Umbilical cord (tissue), 1 donor: ENCODE measurements at regions not wholly inside any gene's neighbourhood (a gene's known extent, or its start where the extent isn't known, plus 50 kb on each side); places are given as distances from the start of the nearest gene placed in this dataset.

Source experiments
- DNase-seq: peaks from one replicate; pipeline ENCODE4 v3.0.0-alpha.2; 2015; ENCODE audit warnings: low spot score

DNA sequence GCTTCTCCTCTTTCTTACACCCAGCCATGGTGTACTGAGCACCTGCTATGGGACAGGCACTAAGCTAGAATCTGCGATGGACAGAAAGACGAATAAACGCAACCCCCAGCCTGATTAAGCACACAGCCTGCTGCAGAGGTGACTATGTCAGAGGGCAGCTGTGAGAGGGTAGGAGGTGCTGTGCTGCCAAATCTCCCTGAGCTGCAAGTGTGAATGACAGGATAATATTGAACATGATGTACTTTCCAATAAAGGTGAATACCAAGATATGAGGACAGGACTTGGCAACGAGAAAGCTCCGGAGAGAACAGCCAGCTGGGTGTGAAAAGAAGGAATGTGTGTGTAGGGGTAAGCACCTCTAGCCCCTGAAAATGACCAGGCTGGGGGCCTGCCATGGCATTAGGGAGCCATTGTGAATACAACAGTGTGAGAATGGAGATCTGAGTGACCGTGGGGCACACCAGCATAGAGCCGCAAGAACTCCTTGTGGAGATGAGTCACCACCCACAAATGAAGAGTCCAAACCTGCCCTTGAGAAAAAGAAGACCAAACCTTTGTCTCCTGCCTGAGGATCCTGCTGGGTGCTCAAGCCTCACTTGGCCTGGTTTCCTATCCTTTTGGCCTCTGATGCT is 83.0 kb upstream of the ATF3 start:
- no peak for DNase-seq

DNA sequence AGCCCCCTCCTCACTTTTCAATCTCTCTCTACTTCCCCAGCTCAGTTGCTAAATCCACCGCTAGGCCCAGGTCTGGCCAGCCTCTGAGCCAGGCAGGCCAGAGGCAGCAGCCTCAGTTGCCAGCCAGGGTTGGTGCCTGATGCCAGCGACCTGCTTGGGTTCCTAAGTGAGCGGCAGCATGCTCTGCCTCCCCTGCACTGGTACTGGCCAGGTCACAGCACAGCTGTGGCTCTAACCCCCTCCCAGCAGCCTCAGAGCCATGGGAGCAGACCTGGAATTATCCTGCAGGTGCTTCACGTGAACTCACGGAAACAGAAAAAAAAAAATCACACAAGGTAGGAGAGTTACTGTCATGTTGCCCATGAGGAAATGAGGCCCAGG is 82.5 kb upstream of the ATF3 start:
- no peak for DNase-seq

DNA sequence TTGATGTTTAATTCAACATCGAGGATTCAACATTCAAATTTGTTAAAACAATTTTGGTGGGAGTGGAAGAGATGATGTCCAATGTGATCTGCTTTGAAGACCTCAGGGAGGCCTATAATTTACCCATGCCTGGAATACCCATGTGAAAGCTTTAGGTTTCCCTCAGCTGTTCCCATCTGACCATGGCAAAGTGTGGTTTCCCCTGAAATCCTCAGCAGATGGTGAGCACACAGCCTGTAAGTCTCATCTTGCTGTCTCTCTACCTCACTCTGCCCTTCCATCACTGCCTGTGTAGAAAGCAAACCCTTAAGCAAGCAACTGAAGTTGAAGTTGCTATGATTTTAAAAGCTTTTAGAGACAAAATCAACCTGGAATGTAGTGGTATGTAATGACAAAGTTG is 80.1 kb upstream of the ATF3 start:
- DNase-seq: no peak

DNA sequence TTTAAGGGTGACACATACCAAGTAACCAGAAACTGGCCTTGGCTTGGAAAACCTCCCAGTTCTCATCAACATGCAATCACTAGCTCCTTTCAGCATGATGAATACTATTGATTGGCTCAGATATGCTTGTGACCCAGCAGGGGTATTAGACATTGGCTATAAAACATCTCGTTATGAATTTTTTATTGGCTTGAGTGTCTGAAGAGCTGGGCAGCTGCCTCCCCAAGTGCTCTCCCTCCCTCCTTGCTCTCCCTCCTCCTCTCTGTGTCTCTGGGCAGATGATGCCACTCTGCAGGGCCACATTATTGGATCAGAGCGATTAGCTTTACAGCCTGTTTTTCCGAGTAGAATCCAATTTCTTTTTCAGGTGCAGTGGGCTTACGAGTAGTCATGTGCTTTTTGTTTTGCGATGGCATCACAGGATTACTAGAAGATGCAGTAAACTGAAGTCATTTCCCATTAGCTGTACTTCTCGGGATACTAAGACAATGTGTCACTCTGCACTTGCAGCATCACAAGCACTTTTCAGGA is 79.3 kb upstream of the ATF3 start:
- DNase-seq: no peak

DNA sequence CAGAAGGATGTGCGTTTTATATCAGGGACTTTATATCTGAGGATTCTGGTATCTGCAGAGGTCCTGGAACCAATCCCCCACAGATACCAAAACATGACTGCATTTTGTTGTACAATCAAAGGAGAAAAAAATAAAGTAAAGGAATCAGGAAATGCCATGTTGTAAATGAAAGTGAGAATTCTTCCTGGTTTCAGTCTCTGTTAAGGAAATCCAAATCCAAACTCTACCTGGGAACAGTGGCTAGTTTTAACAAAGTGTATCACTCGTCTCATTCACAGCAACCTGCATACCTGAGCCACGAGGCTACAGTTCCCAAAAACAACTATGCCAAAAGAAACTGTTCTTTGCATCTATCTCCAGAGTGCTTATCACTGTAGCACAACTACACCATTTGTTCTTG is 77.3 kb upstream of the ATF3 start:
- no peak for DNase-seq

DNA sequence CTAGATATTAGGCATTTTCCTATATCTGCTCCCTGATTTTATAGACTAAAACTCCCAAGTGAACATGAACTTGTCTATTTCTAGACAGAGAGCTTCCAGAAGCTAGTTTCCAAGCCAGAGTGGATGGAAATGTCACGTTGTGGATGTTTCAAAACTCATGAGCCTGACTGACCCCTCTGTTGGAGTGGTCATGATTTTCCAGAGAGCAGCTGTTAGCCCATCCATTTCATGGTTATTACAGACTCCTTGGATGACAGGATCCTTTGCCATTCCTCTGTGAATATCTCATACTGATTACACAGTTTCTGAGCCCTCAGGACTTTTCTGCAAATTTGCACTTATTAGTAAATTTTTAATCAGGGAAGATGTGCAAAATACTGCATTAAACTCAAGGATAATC is 76.8 kb upstream of the ATF3 start:
- no peak for DNase-seq

DNA sequence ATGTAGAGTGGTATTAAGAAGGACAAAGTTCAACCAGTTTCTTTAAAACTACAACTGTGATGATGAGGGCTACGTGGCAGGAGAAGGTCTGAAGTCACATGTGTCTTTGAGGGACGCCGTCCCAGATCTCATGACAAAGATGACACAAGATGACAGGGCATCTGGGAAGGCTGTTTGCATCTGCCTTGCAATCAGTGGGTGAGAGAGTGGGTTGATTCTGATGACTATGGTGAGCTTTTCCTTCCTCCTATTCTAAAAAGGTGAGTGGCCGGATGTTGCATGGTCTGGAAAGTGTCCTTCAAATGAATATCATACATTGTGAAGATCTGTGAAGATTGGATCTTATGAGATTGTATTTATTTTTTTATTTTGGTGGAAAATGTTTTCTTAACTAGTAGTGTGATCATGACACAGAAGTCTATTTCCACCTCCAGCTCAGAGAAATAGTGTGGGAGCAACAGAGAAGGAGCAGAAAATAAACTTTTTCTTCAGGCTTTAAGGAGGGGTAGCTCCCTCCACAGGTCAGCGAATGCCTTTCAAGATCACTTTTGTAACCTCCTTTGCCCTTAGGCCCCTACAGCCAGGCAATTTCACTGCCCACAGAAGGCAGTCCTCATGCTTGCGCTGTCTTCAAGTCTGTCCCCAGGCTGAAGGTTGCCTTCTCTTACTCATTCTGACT is 76.0 kb upstream of the ATF3 start:
- no peak for DNase-seq

DNA sequence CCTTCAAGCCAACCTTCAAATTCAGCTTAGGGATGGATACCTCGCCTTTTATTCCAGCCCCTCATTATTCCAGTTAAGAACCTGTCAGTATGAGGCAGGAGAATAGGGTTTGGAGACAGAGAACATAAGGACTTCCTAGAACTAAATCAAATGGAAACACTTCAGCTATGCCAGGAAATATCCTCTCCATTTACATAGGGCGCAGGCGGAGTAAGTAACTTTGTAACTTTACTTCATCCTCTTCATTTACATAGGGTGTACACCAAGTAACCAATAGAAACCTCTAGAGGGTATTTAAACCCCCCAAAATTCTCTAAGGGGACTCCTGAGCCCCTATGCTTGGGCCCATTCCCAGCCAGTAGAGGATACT is 75.4 kb upstream of the ATF3 start:
- DNase-seq: no peak

DNA sequence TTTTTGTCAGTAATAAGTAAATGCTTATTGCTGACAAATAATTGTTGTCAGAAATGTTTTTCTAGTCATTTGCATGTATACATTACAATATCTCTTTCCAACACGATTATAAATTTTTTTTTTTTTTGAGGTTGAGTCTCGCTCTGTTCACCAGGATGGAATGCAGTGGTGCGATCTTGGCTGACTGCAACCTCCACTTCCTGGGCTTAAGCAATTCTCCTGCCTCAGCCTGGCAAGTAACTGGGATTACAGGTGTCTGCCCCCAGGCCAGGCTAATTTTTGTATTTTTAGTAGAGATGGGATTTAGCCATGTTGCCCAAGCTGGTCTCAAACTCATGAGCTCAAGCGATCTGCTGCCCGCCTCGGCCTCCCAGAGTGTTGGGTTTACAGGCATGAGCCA is 72.0 kb upstream of the ATF3 start:
- DNase-seq: no peak

DNA sequence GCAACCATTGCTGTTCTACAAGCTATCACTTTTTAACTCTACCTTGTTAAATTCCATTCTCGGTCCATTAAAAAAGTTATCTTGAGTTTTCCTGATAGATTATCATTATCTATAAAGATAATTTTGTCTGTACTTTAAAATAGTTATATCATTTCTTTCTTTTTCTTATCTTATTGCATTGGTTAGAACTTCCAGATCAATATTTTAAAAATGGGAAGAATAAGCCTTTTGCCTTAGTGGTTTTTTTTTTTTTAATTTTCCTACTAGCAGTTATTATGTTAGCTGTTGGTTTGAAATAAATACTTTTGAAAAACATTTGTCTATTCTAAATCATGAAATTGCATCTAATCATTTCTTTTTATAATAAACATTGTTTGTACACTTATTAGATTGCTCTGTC is 71.0 kb upstream of the ATF3 start:
- no peak for DNase-seq

DNA sequence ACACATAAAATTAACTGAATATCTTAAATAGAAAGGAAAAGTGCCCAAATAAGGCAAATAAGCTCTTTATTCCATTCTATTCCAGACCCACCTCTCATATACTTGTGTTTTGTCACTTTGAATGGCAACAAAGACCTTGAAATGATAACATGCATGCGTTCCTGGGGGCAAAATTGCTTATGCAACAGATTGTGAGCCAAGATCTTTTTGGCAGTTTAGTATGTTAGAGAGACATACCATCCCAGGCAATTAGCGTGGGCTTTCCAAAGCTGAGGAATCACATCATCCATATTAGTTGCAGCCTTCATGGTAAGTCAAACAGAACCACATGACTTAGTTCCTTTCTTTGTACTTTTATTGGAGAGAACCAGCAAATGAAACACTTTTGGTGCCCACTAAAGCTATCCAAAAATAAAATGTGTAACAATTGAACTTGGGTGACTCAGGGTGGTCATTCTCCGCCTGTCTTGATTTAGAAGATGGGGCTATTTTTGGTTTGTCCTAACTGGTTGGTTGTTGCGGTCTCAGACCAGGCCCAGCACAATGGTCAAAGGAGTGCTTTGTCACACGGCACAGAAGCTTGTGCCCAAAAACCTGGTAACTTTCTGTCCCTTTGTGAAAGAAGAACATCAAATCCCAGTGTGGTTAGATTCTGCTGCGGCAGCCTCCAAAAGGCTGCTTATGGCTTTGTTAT is 68.7 kb upstream of the ATF3 start:
- DNase-seq: no peak

DNA sequence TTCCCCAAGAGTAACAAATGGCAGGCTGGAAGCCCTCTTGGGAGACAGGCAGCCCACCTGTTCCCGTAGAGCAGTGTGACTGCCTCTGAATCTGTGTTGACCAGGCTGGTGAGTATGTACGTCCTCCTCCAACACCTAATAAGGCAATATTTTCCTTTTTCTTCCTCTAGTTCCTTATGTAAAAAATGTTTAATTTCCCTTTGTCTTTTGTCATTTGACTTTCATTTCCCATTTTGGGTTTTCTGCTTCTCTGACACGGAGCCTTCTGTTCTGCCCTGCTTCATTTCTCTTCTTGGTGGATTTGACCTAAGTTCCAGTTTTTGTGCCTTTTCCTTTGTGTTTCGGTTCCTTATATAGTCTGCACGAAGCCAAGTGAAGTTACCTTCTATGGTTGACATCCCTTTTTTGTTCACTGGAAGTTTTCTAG is 65.8 kb upstream of the ATF3 start:
- peak; percentile 54 for DNase-seq

DNA sequence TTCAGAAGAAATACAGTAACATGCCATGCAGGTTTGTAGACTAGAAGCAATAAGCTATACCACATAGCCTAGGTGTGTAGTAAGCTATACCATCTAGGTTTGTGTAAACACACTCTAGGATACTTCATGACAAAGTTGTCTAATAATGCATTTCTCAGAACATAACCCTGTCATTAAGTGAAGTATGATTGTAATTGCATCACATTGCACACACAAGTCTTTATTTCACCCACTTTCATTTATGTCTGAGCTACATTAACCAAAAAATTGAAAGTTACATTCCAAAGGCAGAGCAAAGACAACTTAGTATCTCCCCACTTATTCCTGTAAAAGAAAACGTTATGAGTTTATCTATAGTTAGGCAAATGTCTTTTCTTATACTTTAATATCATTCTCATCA is 64.5 kb upstream of the ATF3 start:
- no peak for DNase-seq

DNA sequence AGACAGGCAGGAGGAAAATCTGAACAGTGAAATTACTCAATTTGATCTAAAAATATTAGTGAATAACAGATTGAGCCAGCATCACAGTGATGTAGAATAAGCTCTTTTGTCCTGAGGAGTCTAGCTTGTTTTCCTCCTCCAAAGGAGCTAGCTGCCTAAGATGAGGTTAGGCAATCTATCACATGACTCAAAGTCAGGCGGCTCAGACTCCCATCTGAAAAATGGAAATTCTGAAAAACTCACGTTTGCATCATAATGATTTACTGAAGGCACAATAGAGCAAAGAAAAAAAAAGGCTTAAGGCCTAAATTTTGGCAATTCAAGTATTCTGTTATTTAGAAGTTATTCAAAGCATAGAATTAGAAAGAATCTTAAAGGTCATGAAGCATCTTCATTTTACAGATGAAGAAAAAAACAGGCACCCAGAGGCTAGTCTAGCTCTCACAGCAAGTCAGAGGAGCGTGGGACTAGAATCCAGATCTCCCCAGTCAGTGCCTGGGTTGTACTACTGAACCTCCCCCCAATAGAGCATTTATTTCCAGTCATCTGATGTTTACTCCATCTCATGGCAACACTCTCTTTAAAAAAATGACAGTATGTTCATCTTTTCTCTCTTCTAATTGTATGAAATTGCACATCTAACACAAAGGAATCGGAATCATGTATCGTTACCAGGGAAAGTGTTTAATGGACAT is 62.5 kb upstream of the ATF3 start:
- peak; percentile 47 for DNase-seq

DNA sequence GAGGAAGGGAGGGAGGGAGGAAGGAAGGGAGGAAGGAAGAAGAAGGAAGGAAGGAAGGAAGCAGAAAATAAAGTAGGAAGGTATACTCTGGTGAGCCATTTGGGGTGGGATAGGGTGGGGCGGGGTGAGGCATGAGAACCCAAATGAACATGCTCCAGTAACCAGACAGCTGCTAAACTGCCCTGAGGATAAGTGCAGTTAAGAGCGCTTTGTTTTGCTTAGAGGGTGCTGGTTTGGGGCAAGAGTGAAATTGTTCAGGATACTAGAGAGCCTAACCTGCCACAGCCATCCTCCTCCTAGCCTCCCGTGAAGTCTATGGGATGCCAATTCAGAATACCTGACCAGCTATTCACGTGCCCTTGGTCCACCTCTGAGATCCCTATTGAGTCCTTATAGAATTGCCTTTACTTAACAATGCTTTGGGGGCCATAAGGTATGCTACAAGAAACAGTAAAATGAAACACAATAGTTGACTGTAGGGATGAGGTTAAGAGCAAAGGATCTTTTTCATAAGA is 59.0 kb upstream of the ATF3 start:
- DNase-seq: no peak

DNA sequence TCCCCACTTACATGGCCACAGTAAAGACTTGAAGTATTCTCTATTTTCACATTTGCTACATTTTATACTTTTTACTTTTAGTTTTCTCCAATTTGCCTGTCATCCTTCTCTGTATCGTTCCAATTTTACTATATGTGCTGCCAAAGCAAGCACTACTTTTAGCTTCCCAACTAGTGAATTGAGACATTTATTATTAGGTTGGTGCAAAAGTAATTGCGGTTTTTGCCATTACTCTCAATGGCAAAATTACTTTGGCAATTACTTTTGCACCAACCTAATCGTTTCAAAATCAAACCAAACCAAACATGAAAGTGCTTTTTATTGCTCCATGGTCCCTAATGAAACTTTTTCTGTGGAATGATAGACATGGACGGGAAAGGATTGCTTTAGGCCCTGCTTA is 56.6 kb upstream of the ATF3 start:
- DNase-seq: no peak

DNA sequence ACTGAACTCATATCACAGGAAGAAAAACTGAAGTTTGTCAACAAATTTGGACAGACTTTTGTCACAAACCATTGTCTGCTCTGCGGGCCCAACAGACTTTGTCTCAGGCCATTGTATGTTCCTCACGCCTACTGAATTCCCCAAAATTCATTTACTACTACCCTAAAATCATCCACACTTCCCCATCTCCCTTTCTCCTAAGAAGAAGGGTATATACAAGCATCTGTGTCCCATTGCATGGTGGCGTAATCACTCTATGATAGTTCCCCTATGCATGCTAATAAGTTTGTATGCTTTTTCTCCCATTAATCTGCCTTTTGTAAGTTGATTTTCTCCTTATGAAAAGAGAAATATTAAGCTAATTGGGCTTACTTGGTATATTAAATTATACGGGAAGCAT is 54.9 kb upstream of the ATF3 start:
- no peak for DNase-seq

DNA sequence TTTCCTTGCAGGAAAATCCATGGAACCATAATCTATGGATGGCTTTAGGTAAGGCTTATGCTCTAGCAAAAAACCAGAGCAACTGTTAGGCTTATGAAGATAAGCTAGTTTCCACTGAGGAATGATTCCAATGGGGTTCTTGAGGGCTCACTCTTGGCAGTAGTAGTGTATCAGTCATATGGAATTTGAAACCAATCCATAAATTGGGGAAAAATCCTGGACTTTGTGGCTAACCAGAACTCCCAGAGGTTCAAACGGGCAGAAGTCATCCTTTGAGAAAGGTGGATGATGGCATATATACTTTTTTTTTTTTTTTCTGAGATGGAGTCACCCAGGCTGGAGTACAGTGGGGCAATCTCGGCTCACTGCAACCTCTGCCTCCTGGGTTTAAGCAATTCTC is 54.2 kb upstream of the ATF3 start:
- DNase-seq: no peak

DNA sequence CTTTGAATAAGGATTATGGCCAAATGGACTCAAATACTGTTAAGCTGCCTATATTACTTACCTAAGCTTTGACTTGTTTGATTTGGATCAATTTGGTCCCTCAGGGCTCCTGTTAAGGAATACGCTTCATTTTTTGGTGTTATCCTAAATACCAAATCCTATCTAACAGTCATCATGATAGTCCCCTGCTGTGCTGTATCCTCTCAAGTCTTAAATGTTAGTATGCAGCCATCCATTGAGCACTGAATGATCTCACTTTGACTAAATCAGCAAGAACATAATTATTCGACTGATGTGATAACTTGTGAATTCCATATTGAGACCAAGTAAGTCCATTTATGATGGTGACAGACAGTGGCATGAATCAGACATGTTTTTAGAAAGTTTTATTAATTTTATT is 53.1 kb upstream of the ATF3 start:
- DNase-seq: no peak

DNA sequence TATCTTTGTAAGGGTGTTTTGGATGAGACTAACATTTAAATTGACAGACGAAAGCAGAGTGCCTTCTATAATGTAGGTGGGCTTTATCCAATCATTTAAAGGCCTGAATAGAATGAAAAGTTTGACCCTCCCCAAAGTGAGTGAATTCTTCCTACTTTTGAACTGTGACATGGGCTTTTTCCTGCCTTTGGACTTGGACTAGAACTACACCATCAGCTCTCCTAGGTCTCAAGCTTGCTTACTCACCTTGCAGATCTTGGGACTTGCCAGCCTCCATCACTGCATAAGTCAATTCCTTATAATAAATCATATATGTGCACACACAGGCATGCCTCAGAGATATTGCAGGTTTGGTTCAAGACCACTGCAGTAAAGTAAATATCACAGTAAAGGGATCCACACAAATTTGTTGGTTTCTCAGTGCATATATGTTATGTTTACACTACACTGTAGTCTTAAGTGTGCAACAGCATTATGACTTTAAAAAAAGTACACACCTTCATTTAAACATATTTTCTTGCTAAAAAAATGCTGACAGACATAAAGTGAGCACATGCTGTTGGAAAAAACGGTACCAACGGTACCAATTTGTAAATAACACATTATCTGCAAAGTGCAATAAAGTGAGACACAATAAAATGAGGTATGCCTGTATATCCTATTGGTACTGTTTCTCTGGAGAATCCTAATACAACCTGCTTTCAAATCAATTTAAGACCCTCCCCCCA is 51.6 kb upstream of the ATF3 start:
- no peak for DNase-seq
